CD4-positive, alpha-beta T cell (primary cell): ENCODE measurements at regions not wholly inside any gene's neighbourhood (a gene's known extent, or its start where the extent isn't known, plus 50 kb on each side); places are given as distances from the start of the nearest gene placed in this dataset.
"Not testable (repeated sequence)": the region's sequence is repeated elsewhere in the genome, so short reads cannot be mapped to it uniquely, and the experiment has no call there.

ENCODE experiments used
- ATAC-seq: fragments of 200-7000 bp; cut with Tn5 transposase; one replicate; pipeline ENCODE4 v1.10.0; 2022; ENCODE audit warnings: mild to moderate bottlenecking; ENCODE audit not compliant: poor library complexity
- CTCF ChIA-PET: fragments of 350-600 bp; sonication (Branson Sonifier 250); formaldehyde crosslinking; loops from one replicate; lab custom pipeline; 2021; ENCODE audit warnings: antibody characterized with exemption, inconsistent platforms; lab: Charles Lee
- POLR2A ChIA-PET: fragments of 350-600 bp; sonication (Branson Sonifier 250); formaldehyde crosslinking; loops from one replicate; lab custom pipeline; 2021; ENCODE audit warnings: antibody characterized with exemption, inconsistent platforms; lab: Charles Lee
- DNase-seq, 14 experiments: peaks; one replicate each; pipeline ENCODE4 v3.0.0-alpha.2; 2013 to 2020; ENCODE audit warnings: mixed read lengths in 2 of 14
- H3K27ac ChIP-seq, 2 donors: one replicate each; pipeline versions ENCODE4 v1.5.1 to v1.7.0; 2013; ENCODE audit warnings: low read length in 2 of 2, low read depth in 1 of 2, mild to moderate bottlenecking in 1 of 2
- H3K27me3 ChIP-seq, 2 experiments: 1 replicate in 1 of 2; 2 replicates in 1 of 2; pipeline versions ENCODE4 v1.6.1 to v1.7.0; 2013; ENCODE audit warnings: low read length in 2 of 2, control low read depth in 1 of 2, mild to moderate bottlenecking in 1 of 2, moderate library complexity in 1 of 2; ENCODE audit not compliant: insufficient read depth in 2 of 2, control insufficient read depth in 1 of 2
- H3K36me3 ChIP-seq: one replicate; pipeline ENCODE4 v1.6.1; 2013; ENCODE audit warnings: low read length, control low read depth; ENCODE audit not compliant: insufficient read depth
- H3K4me1 ChIP-seq: one replicate; pipeline ENCODE4 v1.6.1; 2013; ENCODE audit warnings: low read length, control low read depth; ENCODE audit not compliant: insufficient read depth
- H3K4me3 ChIP-seq: one replicate; pipeline ENCODE4 v1.5.1; 2013; ENCODE audit warnings: mild to moderate bottlenecking, low read length, moderate library complexity
- H3K9me3 ChIP-seq, 2 experiments: 1 replicate in 1 of 2; 2 replicates in 1 of 2; pipeline versions ENCODE4 v1.6.1 to v1.7.0; 2013; ENCODE audit warnings: low read length in 2 of 2, mild to moderate bottlenecking in 2 of 2, control low read depth in 1 of 2, moderate library complexity in 1 of 2; ENCODE audit not compliant: control insufficient read depth in 1 of 2, insufficient read depth in 1 of 2
- H3K27ac Mint-ChIP-seq: one replicate; pipeline ENCODE4 v1.8.0; 2020; ENCODE audit warnings: mixed read lengths
- H3K27me3 Mint-ChIP-seq: one replicate; pipeline ENCODE4 v1.8.0; 2021; ENCODE audit warnings: mixed read lengths
- H3K36me3 Mint-ChIP-seq: one replicate; pipeline ENCODE4 v1.8.0; 2021; ENCODE audit warnings: low read depth, mixed read lengths
- H3K4me1 Mint-ChIP-seq: one replicate; pipeline ENCODE4 v1.8.0; 2021; ENCODE audit warnings: low read depth, mixed read lengths
- H3K4me3 Mint-ChIP-seq: one replicate; pipeline ENCODE4 v1.8.0; 2020; ENCODE audit warnings: mild to moderate bottlenecking, mixed read lengths
- H3K9me3 Mint-ChIP-seq: one replicate; pipeline ENCODE4 v1.8.0; 2020; ENCODE audit warnings: mixed read lengths
- CTCF ChIP-seq: fragments of 200-600 bp; IDR thresholded peaks from one replicate; pipeline ENCODE4 v1.8.0; 2022; ENCODE audit warnings: antibody characterized with exemption, mild to moderate bottlenecking
- intact Hi-C, 2 experiments: fragments of 100-400 bp; cut with DNase I in 1 of 2; cut with micrococcal nuclease in 1 of 2; formaldehyde crosslinking; loops; one replicate each; pipeline versions ENCODE4 v1.15.1 to v1.9.0; 2023 to 2025; cut with DNase I, micrococcal nuclease

GRCh38 chr14:30410986-30411385, 148.0 kb upstream of the G2E3 start:
- H3K27ac ChIP-seq = no peak overlapping the region
- H3K4me3 ChIP-seq = no peak overlapping the region
- H3K4me3 Mint-ChIP-seq = no peak overlapping the region
- TF ChIP-seq CTCF = no peak
- no peak for ATAC-seq
- H3K27ac Mint-ChIP-seq = no peak overlapping the region
- no peak for DNase-seq
- no peaks in the 10 kb centered on the region for H3K4me1 Mint-ChIP-seq
- H3K4me1 ChIP-seq = no peaks in the 10 kb centered on the region
- POLR2A ChIA-PET = no interaction called here
- intact Hi-C loops = no loop called here
- peaks cover 2% of the 10 kb centered on the region for H3K9me3 Mint-ChIP-seq
- CTCF ChIA-PET = interaction anchor here (0.6 kb wide), 1 partner anchor 1070 kb away, joined by 3 read pairs; no protein-coding TSS in a partner anchor
- H3K36me3 Mint-ChIP-seq = no peaks in the 10 kb centered on the region
- H3K36me3 ChIP-seq = no peaks in the 10 kb centered on the region
- no peaks in the 10 kb centered on the region for H3K27me3 ChIP-seq
- peaks cover 8% of the 10 kb centered on the region for H3K27me3 Mint-ChIP-seq
- H3K9me3 ChIP-seq = no peaks in the 10 kb centered on the region

- H3K36me3 Mint-ChIP-seq, H3K27ac Mint-ChIP-seq, H3K27ac ChIP-seq, POLR2A ChIA-PET, H3K4me1 ChIP-seq, ATAC-seq, H3K27me3 ChIP-seq, H3K36me3 ChIP-seq, DNase-seq, H3K27me3 Mint-ChIP-seq, CTCF ChIA-PET, intact Hi-C loops, H3K4me3 ChIP-seq, H3K4me1 Mint-ChIP-seq, H3K4me3 Mint-ChIP-seq, H3K9me3 ChIP-seq, H3K9me3 Mint-ChIP-seq: not testable (repeated sequence)
Measured at GRCh38 chr14:30413184-30413583, 145.8 kb upstream of the G2E3 start.

- no peak overlapping the region for H3K4me3 ChIP-seq
- intact Hi-C loops = no loop called here
- Mint-ChIP-seq H3K27me3 (peaks cover 22% of the 10 kb centered on the region), H3K9me3 (peaks cover 2% of the 10 kb centered on the region), H3K4me3 (no peak overlapping the region), H3K36me3 (no peaks in the 10 kb centered on the region), H3K27ac (no peak overlapping the region), H3K4me1 (no peaks in the 10 kb centered on the region)
- POLR2A ChIA-PET = no interaction called here
- no peaks in the 10 kb centered on the region for H3K4me1 ChIP-seq
- no peak for TF ChIP-seq CTCF
- H3K27ac ChIP-seq = no peak overlapping the region
- CTCF ChIA-PET = no interaction called here
- H3K9me3 ChIP-seq = no peaks in the 10 kb centered on the region
- DNase-seq (no peak), ATAC-seq (no peak)
- no peaks in the 10 kb centered on the region for H3K36me3 ChIP-seq
- H3K27me3 ChIP-seq = no peaks in the 10 kb centered on the region
Measured at GRCh38 chr14:30417121-30417520, 141.8 kb upstream of the G2E3 start.

- no peak overlapping the region for H3K27ac ChIP-seq
- H3K4me3 Mint-ChIP-seq = no peak overlapping the region
Measured at GRCh38 chr14:30417999-30418398, 141.0 kb upstream of the G2E3 start.

More at GRCh38 chr14:30417999-30418398, 141.0 kb upstream of the G2E3 start:
- Histone ChIP-seq H3K4me3 (no peak overlapping the region), H3K9me3 (no peaks in the 10 kb centered on the region), H3K36me3 (no peaks in the 10 kb centered on the region), H3K27me3 (no peaks in the 10 kb centered on the region), H3K4me1 (no peaks in the 10 kb centered on the region)
- Mint-ChIP-seq H3K4me1 (no peaks in the 10 kb centered on the region), H3K27me3 (peaks cover 18% of the 10 kb centered on the region), H3K9me3 (peaks cover under 1% of the 10 kb centered on the region), H3K36me3 (no peaks in the 10 kb centered on the region), H3K27ac (no peak overlapping the region)
- POLR2A ChIA-PET = no interaction called here
- TF ChIP-seq CTCF = no peak
- DNase-seq = no peak
- ATAC-seq = no peak
- CTCF ChIA-PET = no interaction called here
- intact Hi-C loops = no loop called here
